Mesenchymal stem cell (in vitro differentiated cells and primary cell): ENCODE measurements at regions not wholly inside any gene's neighbourhood (a gene's known extent, or its start where the extent isn't known, plus 50 kb on each side); places are given as distances from the start of the nearest gene placed in this dataset.

Experiments used
- DNase-seq: peaks from one replicate; pipeline ENCODE4 v3.0.0-alpha.2; 2013
- H2AFZ ChIP-seq: one replicate; pipeline ENCODE4 v1.6.1; 2013; ENCODE audit warnings: low read depth, mild to moderate bottlenecking, control low read depth, inconsistent platforms, low read length, moderate library complexity
- H2AK5ac ChIP-seq: 2 replicates; pipeline ENCODE4 v1.6.1; 2013; ENCODE audit warnings: low read length, moderate library complexity, mild to moderate bottlenecking, inconsistent platforms; ENCODE audit not compliant: severe bottlenecking
- H2BK120ac ChIP-seq: one replicate; pipeline ENCODE4 v1.6.1; 2013; ENCODE audit warnings: low read depth, mild to moderate bottlenecking, inconsistent platforms, low read length, moderate library complexity
- H2BK12ac ChIP-seq, 2 experiments: one replicate each; pipeline ENCODE4 v1.6.1; 2013; ENCODE audit warnings: inconsistent platforms in 2 of 2, low read length in 2 of 2, mild to moderate bottlenecking in 2 of 2, moderate library complexity in 2 of 2, control low read depth in 1 of 2
- H2BK15ac ChIP-seq: one replicate; pipeline ENCODE4 v1.6.1; 2013; ENCODE audit warnings: mild to moderate bottlenecking, low read depth, inconsistent platforms; ENCODE audit not compliant: poor library complexity, severe bottlenecking
- H2BK5ac ChIP-seq: 2 replicates; pipeline ENCODE4 v1.6.1; 2013; ENCODE audit warnings: low read depth, mild to moderate bottlenecking, low read length, control low read depth, inconsistent platforms; ENCODE audit not compliant: poor library complexity, severe bottlenecking
- H3K14ac ChIP-seq, 2 experiments: one replicate each; pipeline ENCODE4 v1.6.1; 2013; ENCODE audit warnings: inconsistent platforms in 2 of 2, low read length in 2 of 2, control low read depth in 1 of 2, mild to moderate bottlenecking in 1 of 2, moderate library complexity in 1 of 2
- H3K18ac ChIP-seq, 2 experiments: one replicate each; pipeline ENCODE4 v1.6.1; 2013; ENCODE audit warnings: inconsistent platforms in 2 of 2, low read length in 2 of 2, control low read depth in 1 of 2, low read depth in 1 of 2, mild to moderate bottlenecking in 1 of 2
- H3K23ac ChIP-seq, 2 experiments: one replicate each; pipeline ENCODE4 v1.6.1; 2013; ENCODE audit warnings: inconsistent platforms in 2 of 2, low read length in 2 of 2, mild to moderate bottlenecking in 2 of 2, moderate library complexity in 2 of 2, control low read depth in 1 of 2
- H3K27ac ChIP-seq: 2 replicates; pipeline ENCODE4 v1.5.1; 2013; ENCODE audit warnings: mild to moderate bottlenecking, moderate library complexity, low read length, control low read depth, inconsistent platforms; ENCODE audit not compliant: poor library complexity, severe bottlenecking
- H3K27me3 ChIP-seq, 2 experiments: 2 replicates each; pipeline versions ENCODE4 v1.6.1 to v1.7.0; 2013; ENCODE audit warnings: low read length in 2 of 2, mild to moderate bottlenecking in 2 of 2, moderate library complexity in 2 of 2, control low read depth in 1 of 2, inconsistent platforms in 1 of 2; ENCODE audit not compliant: control insufficient read depth in 1 of 2, insufficient read depth in 1 of 2
- H3K36me3 ChIP-seq, 2 experiments: 2 replicates each; pipeline versions ENCODE4 v1.6.1 to v1.7.0; 2013; ENCODE audit warnings: low read length in 2 of 2, control low read depth in 1 of 2, inconsistent platforms in 1 of 2, low read depth in 1 of 2, mild to moderate bottlenecking in 1 of 2; ENCODE audit not compliant: insufficient read depth in 2 of 2, control insufficient read depth in 1 of 2
- H3K4ac ChIP-seq, 2 experiments: one replicate each; pipeline ENCODE4 v1.6.1; 2013; ENCODE audit warnings: inconsistent platforms in 2 of 2, low read length in 2 of 2, mild to moderate bottlenecking in 2 of 2, moderate library complexity in 2 of 2, control low read depth in 1 of 2, low read depth in 1 of 2
- H3K4me1 ChIP-seq: 2 replicates; pipeline ENCODE4 v1.6.1; 2013; ENCODE audit warnings: low read depth, low read length, control low read depth; ENCODE audit not compliant: control insufficient read depth, insufficient read depth
- H3K4me2 ChIP-seq: 2 replicates; pipeline ENCODE4 v1.6.1; 2013; ENCODE audit warnings: low read length, mild to moderate bottlenecking, inconsistent platforms; ENCODE audit not compliant: poor library complexity, severe bottlenecking
- H3K4me3 ChIP-seq, 2 experiments: 2 replicates each; pipeline versions ENCODE4 v1.5.1 to v1.7.0; 2013; ENCODE audit warnings: low read length in 2 of 2, mild to moderate bottlenecking in 2 of 2, control low read depth in 1 of 2, low read depth in 1 of 2; ENCODE audit not compliant: insufficient read depth in 1 of 2
- H3K79me1 ChIP-seq: replicated peaks from 2 replicates; pipeline ENCODE4 v1.6.1; 2013; ENCODE audit warnings: mild to moderate bottlenecking, control low read depth, low read length, inconsistent platforms; ENCODE audit not compliant: poor library complexity, severe bottlenecking
- H3K9ac ChIP-seq: 2 replicates; pipeline ENCODE4 v1.7.0; 2013; ENCODE audit warnings: mild to moderate bottlenecking, low read length, moderate library complexity
- H3K9me3 ChIP-seq: 2 replicates; pipeline ENCODE4 v1.7.0; 2013; ENCODE audit warnings: mild to moderate bottlenecking, low read length; ENCODE audit not compliant: control insufficient read depth
- H4K8ac ChIP-seq: one replicate; pipeline ENCODE4 v1.6.1; 2013; ENCODE audit warnings: inconsistent platforms, mild to moderate bottlenecking, low read length, moderate library complexity
- H4K91ac ChIP-seq: one replicate; pipeline ENCODE4 v1.6.1; 2013; ENCODE audit warnings: mild to moderate bottlenecking, low read length, inconsistent platforms
- WGBS: methylation state at CpG from one replicate; pipeline ENCODE4 v1.1.7; 2013; ENCODE audit warnings: mixed read lengths; 5-methylcytosine and 5-hydroxymethylcytosine counted together

GRCh38 chr1:58340185-58340584 lies 206.3 kb downstream of the OMA1 start:
- H3K4ac ChIP-seq, result no peak overlapping the region
- no peak overlapping the region for H3K9ac ChIP-seq
- 47% methylated on average over 3 of the region's 4 CpGs for whole genome bisulfite sequencing
- H2BK5ac ChIP-seq, result no peak overlapping the region
- no peak overlapping the region for H3K14ac ChIP-seq
- no peak overlapping the region for H2BK120ac ChIP-seq
- H3K4me1 ChIP-seq, result no peaks in the 10 kb centered on the region
- no peaks in the 10 kb centered on the region for H3K36me3 ChIP-seq
- H4K91ac ChIP-seq, result no peak overlapping the region
- H3K79me1 ChIP-seq, result no peaks in the 10 kb centered on the region
- H3K27me3 ChIP-seq, result peaks cover 0 to 6% of the 10 kb centered on the region in 2 experiments
- no peak for DNase-seq
- no peak overlapping the region for H3K4me3 ChIP-seq
- no peak overlapping the region for H2BK12ac ChIP-seq
- no peak overlapping the region for H2AK5ac ChIP-seq
- H2AFZ ChIP-seq, result no peak overlapping the region
- H2BK15ac ChIP-seq, result no peak overlapping the region
- H3K18ac ChIP-seq, result no peak overlapping the region
- no peak overlapping the region for H3K23ac ChIP-seq
- H4K8ac ChIP-seq, result no peak overlapping the region
- no peaks in the 10 kb centered on the region for H3K9me3 ChIP-seq
- no peak overlapping the region for H3K27ac ChIP-seq
- H3K4me2 ChIP-seq, result no peak overlapping the region

- 47% methylated on average over 1 of the region's 1 CpG for WGBS
- Histone ChIP-seq H2BK120ac (no peak overlapping the region), H3K36me3 (no peaks in the 10 kb centered on the region), H2AK5ac (no peak overlapping the region), H3K4me3 (no peak overlapping the region), H3K9ac (no peak overlapping the region), H3K4me2 (no peak overlapping the region), H4K91ac (no peak overlapping the region), H2BK15ac (no peak overlapping the region), H3K27me3 (peaks cover 0 to 3% of the 10 kb centered on the region in 2 experiments), H3K4me1 (no peaks in the 10 kb centered on the region), H3K9me3 (no peaks in the 10 kb centered on the region), H3K23ac (no peak overlapping the region), H3K27ac (no peak overlapping the region), H2AFZ (no peak overlapping the region), H2BK12ac (no peak overlapping the region), H2BK5ac (no peak overlapping the region), H3K4ac (no peak overlapping the region), H3K14ac (no peak overlapping the region), H4K8ac (no peak overlapping the region), H3K79me1 (no peaks in the 10 kb centered on the region), H3K18ac (no peak overlapping the region)
- DNase-seq, result no peak
Observed at GRCh38 chr1:58338081-58338480, 208.4 kb downstream of the OMA1 start.

- no peaks in the 10 kb centered on the region for H3K27me3 ChIP-seq
- no peak overlapping the region for H3K23ac ChIP-seq
- H2BK120ac ChIP-seq, result no peak overlapping the region
- no peak overlapping the region for H3K4ac ChIP-seq
- DNase-seq, result no peak
- no peak overlapping the region for H3K27ac ChIP-seq
- H3K14ac ChIP-seq, result no peak overlapping the region
- no peaks in the 10 kb centered on the region for H3K4me1 ChIP-seq
- no peak overlapping the region for H4K8ac ChIP-seq
- no peaks in the 10 kb centered on the region for H3K79me1 ChIP-seq
- H4K91ac ChIP-seq, result no peak overlapping the region
- no peak overlapping the region for H2BK12ac ChIP-seq
- H2AK5ac ChIP-seq, result no peak overlapping the region
- H3K36me3 ChIP-seq, result no peaks in the 10 kb centered on the region
- H3K18ac ChIP-seq, result no peak overlapping the region
- WGBS, result no CpG with 5 or more reads among the region's 1 CpG
- H2BK5ac ChIP-seq, result no peak overlapping the region
- no peak overlapping the region for H2BK15ac ChIP-seq
- no peak overlapping the region for H2AFZ ChIP-seq
- no peak overlapping the region for H3K4me2 ChIP-seq
- H3K4me3 ChIP-seq, result no peak overlapping the region
- no peaks in the 10 kb centered on the region for H3K9me3 ChIP-seq
- H3K9ac ChIP-seq, result no peak overlapping the region
Observed at GRCh38 chr1:58333511-58333910, 213.0 kb downstream of the OMA1 start.

DNA sequence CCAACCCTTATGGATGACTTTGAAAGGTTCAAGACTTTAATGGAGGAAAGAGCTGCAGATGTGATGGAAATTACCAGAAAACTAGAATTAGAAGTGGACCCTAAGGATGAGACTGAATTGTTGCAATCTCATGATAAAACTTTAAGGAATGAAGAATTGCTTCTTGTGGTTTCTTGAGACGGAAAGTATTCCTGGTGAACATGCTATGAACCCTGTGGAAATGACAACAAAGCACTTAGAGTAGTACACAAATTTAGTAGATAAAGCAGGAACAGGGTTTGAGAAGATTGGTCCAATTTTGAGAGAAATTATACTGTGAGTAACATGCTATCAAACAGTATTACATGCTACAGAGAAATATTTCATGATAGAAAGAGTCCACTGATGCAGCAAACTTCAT lies 215.4 kb downstream of the OMA1 start:
- H3K4ac ChIP-seq, result no peak overlapping the region
- H2BK12ac ChIP-seq, result no peak overlapping the region
- no peak overlapping the region for H3K18ac ChIP-seq
- WGBS, result 68% methylated on average over 1 of the region's 1 CpG
- H3K4me1 ChIP-seq, result no peaks in the 10 kb centered on the region
- H3K4me2 ChIP-seq, result no peak overlapping the region
- H2BK15ac ChIP-seq, result no peak overlapping the region
- no peak overlapping the region for H3K23ac ChIP-seq
- H3K9me3 ChIP-seq, result no peaks in the 10 kb centered on the region
- H2AK5ac ChIP-seq, result no peak overlapping the region
- no peak overlapping the region for H4K91ac ChIP-seq
- peak; percentile 7 for DNase-seq
- no peaks in the 10 kb centered on the region for H3K79me1 ChIP-seq
- no peak overlapping the region for H3K9ac ChIP-seq
- no peak overlapping the region for H3K27ac ChIP-seq
- H2BK120ac ChIP-seq, result no peak overlapping the region
- H3K27me3 ChIP-seq, result no peaks in the 10 kb centered on the region
- H2AFZ ChIP-seq, result no peak overlapping the region
- no peaks in the 10 kb centered on the region for H3K36me3 ChIP-seq
- H2BK5ac ChIP-seq, result no peak overlapping the region
- H4K8ac ChIP-seq, result no peak overlapping the region
- no peak overlapping the region for H3K4me3 ChIP-seq
- H3K14ac ChIP-seq, result no peak overlapping the region
